GM12865 (cell line): ENCODE measurements at regions not wholly inside any gene's neighbourhood (a gene's known extent, or its start where the extent isn't known, plus 50 kb on each side); places are given as distances from the start of the nearest gene placed in this dataset.

Experiments
- DNase-seq: peaks from one replicate; pipeline ENCODE4 v3.0.0; 2010; ENCODE audit warnings: low read depth
- H3K4me3 ChIP-seq: 2 replicates; pipeline ENCODE4 v1.5.1; 2011; ENCODE audit warnings: mild to moderate bottlenecking, low read depth, low read length, control low read depth
- CTCF ChIP-seq: IDR thresholded peaks from 2 replicates; pipeline ENCODE4 v1.5.1; 2011; ENCODE audit warnings: low read length, control low read depth, low read depth, inconsistent platforms; ENCODE audit not compliant: insufficient read depth; ENCODE audit errors: missing control alignments

- no peak for TF ChIP-seq CTCF
- H3K4me3 ChIP-seq = no peak overlapping the region
- no peak for DNase-seq
These were observed 135.0 kb upstream of the FBN2 start for GRCh38 chr5:128673000-128673399.

GRCh38 chr5:128673411-128673957 is 135.4 kb upstream of the FBN2 start:
- no peak for TF ChIP-seq CTCF
- DNase-seq = no peak
- H3K4me3 ChIP-seq = no peak overlapping the region

- no peak for DNase-seq
- TF ChIP-seq CTCF = no peak
- no peak overlapping the region for H3K4me3 ChIP-seq
These were observed 135.9 kb upstream of the FBN2 start for GRCh38 chr5:128673970-128674369.

GRCh38 chr5:128674837-128675446 is 136.9 kb upstream of the FBN2 start:
- peak; percentile 46 for DNase-seq
- TF ChIP-seq CTCF = peak; percentile 63
- no peak overlapping the region for H3K4me3 ChIP-seq

GRCh38 chr5:128681096-128681495 is 143.1 kb upstream of the FBN2 start:
- no peak for DNase-seq
- no peak for TF ChIP-seq CTCF
- H3K4me3 ChIP-seq = no peak overlapping the region

GRCh38 chr5:128681764-128682592 is 143.9 kb upstream of the FBN2 start:
- peak; percentile 6 for DNase-seq
- H3K4me3 ChIP-seq = no peak overlapping the region
- no peak for TF ChIP-seq CTCF
